Midbrain (tissue), 1 donor: ENCODE measurements at regions not wholly inside any gene's neighbourhood (a gene's known extent, or its start where the extent isn't known, plus 50 kb on each side); places are given as distances from the start of the nearest gene placed in this dataset.
"Not testable (repeated sequence)": the region's sequence is repeated elsewhere in the genome, so short reads cannot be mapped to it uniquely, and the experiment has no call there.

Source experiments
- DNase-seq: peaks from one replicate; lab custom pipeline; 2025; lab: John Stamatoyannopoulos, UW

GRCh38 chr18:38695559-38696280 is 1130.1 kb upstream of the CELF4 start:
- no peak for DNase-seq

GRCh38 chr18:38693104-38693503 is 1127.5 kb upstream of the CELF4 start:
- no peak for DNase-seq

- no peak for DNase-seq
Observed at GRCh38 chr18:38690626-38691025, 1125.0 kb upstream of the CELF4 start.

- DNase-seq, result no peak
Observed at GRCh38 chr18:38688416-38688815, 1122.8 kb upstream of the CELF4 start.

- DNase-seq, result no peak
Observed at GRCh38 chr18:38670486-38670885, 1104.9 kb upstream of the CELF4 start.

GRCh38 chr18:38664929-38665328 is 1099.3 kb upstream of the CELF4 start:
- DNase-seq, result no peak

- DNase-seq, result no peak
Observed at GRCh38 chr18:38663682-38664081, 1098.1 kb upstream of the CELF4 start.

GRCh38 chr18:38663270-38663669 is 1097.7 kb upstream of the CELF4 start:
- no peak for DNase-seq

GRCh38 chr18:38654946-38655345 is 1089.3 kb upstream of the CELF4 start:
- DNase-seq, result no peak

- DNase-seq, result no peak
Observed at GRCh38 chr18:38651736-38652135, 1086.1 kb upstream of the CELF4 start.

- DNase-seq, result no peak
Observed at GRCh38 chr18:38648179-38648578, 1082.6 kb upstream of the CELF4 start.

- no peak for DNase-seq
Observed at GRCh38 chr18:38646296-38646695, 1080.7 kb upstream of the CELF4 start.

- DNase-seq, result no peak
Observed at GRCh38 chr18:38644875-38645641, 1079.5 kb upstream of the CELF4 start.

GRCh38 chr18:38642711-38643110 is 1077.1 kb upstream of the CELF4 start:
- DNase-seq, result no peak

- not testable (repeated sequence) for DNase-seq
Observed at GRCh38 chr18:38639700-38640099, 1074.1 kb upstream of the CELF4 start.

- no peak for DNase-seq
Observed at GRCh38 chr18:38635709-38636430, 1070.3 kb upstream of the CELF4 start.

- no peak for DNase-seq
Observed at GRCh38 chr18:38634117-38634516, 1068.5 kb upstream of the CELF4 start.

- no peak for DNase-seq
Observed at GRCh38 chr18:38633333-38633732, 1067.7 kb upstream of the CELF4 start.

GRCh38 chr18:38619129-38619528 is 1053.5 kb upstream of the CELF4 start:
- DNase-seq, result no peak

- no peak for DNase-seq
Observed at GRCh38 chr18:38616306-38616705, 1050.7 kb upstream of the CELF4 start.

GRCh38 chr18:38612904-38613303 is 1047.3 kb upstream of the CELF4 start:
- DNase-seq, result no peak

GRCh38 chr18:38611036-38611964 is 1045.7 kb upstream of the CELF4 start:
- DNase-seq, result no peak
